ENCODE measurements at regions not wholly inside any gene's neighbourhood (a gene's known extent, or its start where the extent isn't known, plus 50 kb on each side); places are given as distances from the start of the nearest gene placed in this dataset.

GRCh38 chr11:121958323-121958970 lies 157.6 kb downstream of the BLID start:
- Mint-ChIP-seq H3K9me3 (ENCODE audit: unreplicated experiment) (no peaks in the 10 kb centered on the region), H3K27me3 (ENCODE audit: unreplicated experiment) (peaks cover 9% of the 10 kb centered on the region), H3K4me3 (ENCODE audit: unreplicated experiment) (no peak overlapping the region), H3K27ac (ENCODE audit: unreplicated experiment) (no peak overlapping the region), H3K36me3 (ENCODE audit: unreplicated experiment) (no peaks in the 10 kb centered on the region), H3K4me1 (ENCODE audit: unreplicated experiment) (peaks cover 3% of the 10 kb centered on the region)
- DNase-seq (ENCODE audit: extremely low spot score, unreplicated experiment), result no peak
- no peak for TF ChIP-seq CTCF (IDR thresholded peaks at IDR 0.05)

DNA sequence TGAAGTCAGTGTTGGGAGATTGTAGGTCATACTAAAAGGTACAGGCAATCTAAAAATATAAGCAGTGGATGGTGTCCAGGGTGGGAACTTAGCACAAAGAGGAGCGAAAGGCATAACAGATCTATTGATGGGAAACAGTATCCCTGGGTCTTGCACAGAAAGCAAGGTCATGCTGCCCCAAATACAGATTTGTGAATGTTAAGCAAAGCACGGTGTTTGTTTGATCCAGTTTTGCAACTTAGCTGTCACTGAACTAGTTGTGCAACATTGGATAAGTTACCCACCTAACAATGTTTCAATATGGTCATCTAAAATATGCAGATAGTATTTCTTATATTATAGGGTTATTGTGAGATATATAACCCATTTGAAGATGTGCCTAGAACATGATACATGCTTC lies 162.9 kb downstream of the BLID start:
- H3K4me1 Mint-ChIP-seq (ENCODE audit: unreplicated experiment), result no peaks in the 10 kb centered on the region
- H3K27me3 Mint-ChIP-seq (ENCODE audit: unreplicated experiment), result peaks cover 9% of the 10 kb centered on the region
- no peaks in the 10 kb centered on the region for H3K9me3 Mint-ChIP-seq (ENCODE audit: unreplicated experiment)
- no peak overlapping the region for H3K4me3 Mint-ChIP-seq (ENCODE audit: unreplicated experiment)
- no peak overlapping the region for H3K27ac Mint-ChIP-seq (ENCODE audit: unreplicated experiment)
- no peak for DNase-seq (ENCODE audit: extremely low spot score, unreplicated experiment)
- no peak for TF ChIP-seq CTCF (IDR thresholded peaks at IDR 0.05)
- no peaks in the 10 kb centered on the region for H3K36me3 Mint-ChIP-seq (ENCODE audit: unreplicated experiment)

DNA sequence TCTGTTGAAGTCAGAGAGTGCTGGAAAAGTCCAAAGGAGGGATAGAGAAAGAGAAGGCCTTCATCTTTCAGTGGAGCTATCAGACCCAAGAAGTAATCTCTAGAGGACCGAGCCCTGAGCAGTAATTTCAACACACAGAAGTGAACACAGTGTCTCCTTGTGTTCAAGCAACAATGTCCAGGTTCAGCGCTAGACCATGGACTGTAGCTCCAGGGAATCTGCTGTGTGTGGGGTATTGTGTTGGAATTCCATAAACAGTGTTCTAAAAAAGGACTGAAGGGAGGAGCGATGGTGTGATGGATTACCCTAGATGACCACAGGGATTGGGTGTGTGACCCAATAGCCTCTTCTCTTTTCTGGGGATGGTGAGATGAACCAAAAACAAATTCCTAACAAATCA lies 165.9 kb downstream of the BLID start:
- peaks cover 6% of the 10 kb centered on the region for H3K9me3 Mint-ChIP-seq (ENCODE audit: unreplicated experiment)
- no peaks in the 10 kb centered on the region for H3K4me1 Mint-ChIP-seq (ENCODE audit: unreplicated experiment)
- DNase-seq (ENCODE audit: extremely low spot score, unreplicated experiment), result no peak
- no peak overlapping the region for H3K27ac Mint-ChIP-seq (ENCODE audit: unreplicated experiment)
- H3K27me3 Mint-ChIP-seq (ENCODE audit: unreplicated experiment), result peaks cover 5% of the 10 kb centered on the region
- H3K36me3 Mint-ChIP-seq (ENCODE audit: unreplicated experiment), result no peaks in the 10 kb centered on the region
- TF ChIP-seq CTCF (IDR thresholded peaks at IDR 0.05), result no peak
- H3K4me3 Mint-ChIP-seq (ENCODE audit: unreplicated experiment), result no peak overlapping the region

GRCh38 chr11:121946514-121946913 lies 169.5 kb downstream of the BLID start:
- no peak for DNase-seq (ENCODE audit: extremely low spot score, unreplicated experiment)
- Mint-ChIP-seq H3K27me3 (ENCODE audit: unreplicated experiment) (no peaks in the 10 kb centered on the region), H3K9me3 (ENCODE audit: unreplicated experiment) (peaks cover 6% of the 10 kb centered on the region), H3K27ac (ENCODE audit: unreplicated experiment) (no peak overlapping the region), H3K4me3 (ENCODE audit: unreplicated experiment) (no peak overlapping the region), H3K4me1 (ENCODE audit: unreplicated experiment) (no peaks in the 10 kb centered on the region), H3K36me3 (ENCODE audit: unreplicated experiment) (no peaks in the 10 kb centered on the region)
- no peak for TF ChIP-seq CTCF (IDR thresholded peaks at IDR 0.05)

DNA sequence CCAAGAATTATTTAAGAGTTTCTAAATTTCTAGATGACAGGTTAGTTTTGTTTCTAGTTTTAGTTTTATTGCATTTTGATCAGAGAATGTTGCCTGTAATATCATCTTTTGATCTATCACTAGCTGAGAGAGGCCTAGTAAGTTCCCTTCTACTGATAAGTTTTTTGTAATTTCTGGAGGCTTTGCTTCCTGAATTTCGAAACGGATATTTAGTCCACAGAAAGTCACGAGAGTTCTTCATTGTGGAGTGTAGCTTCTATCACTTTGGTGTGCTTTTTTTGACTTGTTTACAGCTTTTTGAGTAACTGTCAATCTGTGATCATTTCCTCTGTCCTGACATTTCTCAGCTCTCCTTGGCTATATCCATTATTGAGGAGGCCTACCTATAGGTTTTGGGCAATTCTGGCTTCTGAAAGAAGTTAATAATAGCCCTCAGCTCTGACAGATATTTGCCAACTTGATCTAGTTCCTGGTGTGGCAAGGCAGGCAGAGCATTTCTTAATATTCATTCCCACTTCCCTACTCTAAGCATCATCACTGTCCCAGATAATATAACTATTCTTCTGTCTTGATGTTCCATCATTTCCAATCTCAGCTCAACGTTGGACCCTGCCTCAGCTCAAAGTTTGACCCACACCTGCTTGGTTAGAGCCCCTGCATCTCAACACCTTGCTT lies 171.3 kb downstream of the BLID start:
- no peaks in the 10 kb centered on the region for H3K27me3 Mint-ChIP-seq (ENCODE audit: unreplicated experiment)

More for the DNA sequence above, 171.3 kb downstream of the BLID start:
- no peak for DNase-seq (ENCODE audit: extremely low spot score, unreplicated experiment)
- no peak overlapping the region for H3K27ac Mint-ChIP-seq (ENCODE audit: unreplicated experiment)
- peaks cover 6% of the 10 kb centered on the region for H3K9me3 Mint-ChIP-seq (ENCODE audit: unreplicated experiment)
- H3K36me3 Mint-ChIP-seq (ENCODE audit: unreplicated experiment), result no peaks in the 10 kb centered on the region
- H3K4me3 Mint-ChIP-seq (ENCODE audit: unreplicated experiment), result no peak overlapping the region
- TF ChIP-seq CTCF (IDR thresholded peaks at IDR 0.05), result no peak
- H3K4me1 Mint-ChIP-seq (ENCODE audit: unreplicated experiment), result no peaks in the 10 kb centered on the region
